Parathyroid adenoma (tissue), 2 donors: ENCODE measurements at regions not wholly inside any gene's neighbourhood (a gene's known extent, or its start where the extent isn't known, plus 50 kb on each side); places are given as distances from the start of the nearest gene placed in this dataset.

Experiments used
- H2AFZ ChIP-seq: fragments of 300-600 bp; sonication (generic); one replicate; pipeline ENCODE4 v1.7.0; 2017; ENCODE audit warnings: antibody characterized with exemption, mild to moderate bottlenecking
- H3K27ac ChIP-seq: fragments of 300-600 bp; sonication (generic); one replicate; pipeline ENCODE4 v1.7.0; 2017
- H3K27me3 ChIP-seq: fragments of 300-600 bp; sonication (generic); one replicate; pipeline ENCODE4 v1.7.0; 2017; ENCODE audit warnings: low read length; ENCODE audit not compliant: control insufficient read depth, insufficient read depth
- H3K36me3 ChIP-seq: fragments of 300-600 bp; sonication (generic); one replicate; pipeline ENCODE4 v1.7.0; 2017; ENCODE audit warnings: low read length; ENCODE audit not compliant: control insufficient read depth, insufficient read depth
- H3K4me1 ChIP-seq: fragments of 300-600 bp; sonication (generic); one replicate; pipeline ENCODE4 v1.7.0; 2017; ENCODE audit warnings: control low read depth
- H3K4me2 ChIP-seq: fragments of 300-600 bp; sonication (generic); one replicate; pipeline ENCODE4 v1.7.0; 2017; ENCODE audit warnings: low read length
- H3K4me3 ChIP-seq: fragments of 300-600 bp; sonication (generic); one replicate; pipeline ENCODE4 v1.7.0; 2017; ENCODE audit warnings: low read depth, low read length
- H3K79me2 ChIP-seq: fragments of 300-600 bp; sonication (generic); one replicate; pipeline ENCODE4 v1.7.0; 2017; ENCODE audit warnings: control low read depth
- H3K9ac ChIP-seq: fragments of 300-600 bp; sonication (generic); one replicate; pipeline ENCODE4 v1.7.0; 2017; ENCODE audit warnings: mild to moderate bottlenecking
- H3K9me3 ChIP-seq: fragments of 300-600 bp; sonication (generic); one replicate; pipeline ENCODE4 v1.7.0; 2017; ENCODE audit warnings: low read length; ENCODE audit not compliant: control insufficient read depth
- TF ChIP-seq, protein P1 (sequence below): fragments of 300-600 bp; sonication (generic); IDR thresholded peaks from one replicate; pipeline ENCODE4 v1.7.0; 2017; ENCODE audit warnings: antibody characterized with exemption, mild to moderate bottlenecking
- donor health status: primary hyperparathyroidism.

GRCh38 chr1:209473025-209473424 is 110.5 kb upstream of the CAMK1G start:
- Histone ChIP-seq H3K4me1 (no peaks in the 10 kb centered on the region), H3K27ac (no peak overlapping the region), H3K36me3 (no peaks in the 10 kb centered on the region), H3K27me3 (no peaks in the 10 kb centered on the region), H2AFZ (no peak overlapping the region), H3K9me3 (no peaks in the 10 kb centered on the region), H3K4me2 (no peak overlapping the region), H3K79me2 (no peaks in the 10 kb centered on the region), H3K9ac (no peak overlapping the region), H3K4me3 (no peak overlapping the region)
- TF ChIP-seq, protein P1, sequence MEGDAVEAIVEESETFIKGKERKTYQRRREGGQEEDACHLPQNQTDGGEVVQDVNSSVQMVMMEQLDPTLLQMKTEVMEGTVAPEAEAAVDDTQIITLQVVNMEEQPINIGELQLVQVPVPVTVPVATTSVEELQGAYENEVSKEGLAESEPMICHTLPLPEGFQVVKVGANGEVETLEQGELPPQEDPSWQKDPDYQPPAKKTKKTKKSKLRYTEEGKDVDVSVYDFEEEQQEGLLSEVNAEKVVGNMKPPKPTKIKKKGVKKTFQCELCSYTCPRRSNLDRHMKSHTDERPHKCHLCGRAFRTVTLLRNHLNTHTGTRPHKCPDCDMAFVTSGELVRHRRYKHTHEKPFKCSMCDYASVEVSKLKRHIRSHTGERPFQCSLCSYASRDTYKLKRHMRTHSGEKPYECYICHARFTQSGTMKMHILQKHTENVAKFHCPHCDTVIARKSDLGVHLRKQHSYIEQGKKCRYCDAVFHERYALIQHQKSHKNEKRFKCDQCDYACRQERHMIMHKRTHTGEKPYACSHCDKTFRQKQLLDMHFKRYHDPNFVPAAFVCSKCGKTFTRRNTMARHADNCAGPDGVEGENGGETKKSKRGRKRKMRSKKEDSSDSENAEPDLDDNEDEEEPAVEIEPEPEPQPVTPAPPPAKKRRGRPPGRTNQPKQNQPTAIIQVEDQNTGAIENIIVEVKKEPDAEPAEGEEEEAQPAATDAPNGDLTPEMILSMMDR: no peak

GRCh38 chr1:209480345-209480744 is 103.2 kb upstream of the CAMK1G start:
- H3K36me3 ChIP-seq: no peaks in the 10 kb centered on the region
- no peaks in the 10 kb centered on the region for H3K27me3 ChIP-seq
- H3K27ac ChIP-seq: no peak overlapping the region
- no peaks in the 10 kb centered on the region for H3K4me1 ChIP-seq
- H2AFZ ChIP-seq: no peak overlapping the region
- H3K79me2 ChIP-seq: no peaks in the 10 kb centered on the region
- no peak overlapping the region for H3K4me3 ChIP-seq
- no peak overlapping the region for H3K9ac ChIP-seq
- no peak overlapping the region for H3K4me2 ChIP-seq
- H3K9me3 ChIP-seq: no peaks in the 10 kb centered on the region
- TF ChIP-seq, protein P1: no peak

GRCh38 chr1:209483691-209484090 is 99.8 kb upstream of the CAMK1G start:
- TF ChIP-seq, protein P1: no peak

DNA sequence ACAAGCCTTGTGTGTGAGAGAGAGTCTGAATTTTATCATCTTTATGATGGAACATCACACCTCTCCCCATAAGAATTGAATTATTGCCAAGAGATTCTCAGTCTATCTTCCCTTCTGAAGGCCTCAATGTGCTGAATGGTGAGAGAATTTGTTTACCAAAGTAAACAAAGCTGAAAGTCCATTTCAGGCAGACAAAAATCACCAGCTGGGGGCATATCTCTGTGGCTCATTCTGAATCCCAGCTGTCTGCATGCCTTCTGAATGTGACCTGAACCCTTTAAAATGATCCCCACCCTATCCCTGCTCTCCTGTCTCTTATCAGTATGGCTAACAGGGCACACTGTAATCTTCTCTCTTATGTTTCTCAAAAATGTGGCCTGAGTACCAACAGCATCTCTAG is 99.1 kb upstream of the CAMK1G start:
- H3K9me3 ChIP-seq: no peaks in the 10 kb centered on the region
- H3K4me3 ChIP-seq: no peak overlapping the region
- TF ChIP-seq, protein P1: no peak
- no peak overlapping the region for H3K27ac ChIP-seq
- H3K4me2 ChIP-seq: no peak overlapping the region
- H3K4me1 ChIP-seq: no peaks in the 10 kb centered on the region
- H3K27me3 ChIP-seq: no peaks in the 10 kb centered on the region
- H2AFZ ChIP-seq: no peak overlapping the region
- H3K79me2 ChIP-seq: no peaks in the 10 kb centered on the region
- H3K36me3 ChIP-seq: no peaks in the 10 kb centered on the region
- no peak overlapping the region for H3K9ac ChIP-seq

More at GRCh38 chr1:209483691-209484090, 99.8 kb upstream of the CAMK1G start:
- H3K9ac ChIP-seq: no peak overlapping the region
- H3K4me3 ChIP-seq: no peak overlapping the region
- no peak overlapping the region for H3K4me2 ChIP-seq
- no peaks in the 10 kb centered on the region for H3K9me3 ChIP-seq
- no peaks in the 10 kb centered on the region for H3K79me2 ChIP-seq
- no peak overlapping the region for H2AFZ ChIP-seq
- H3K27ac ChIP-seq: no peak overlapping the region
- H3K36me3 ChIP-seq: no peaks in the 10 kb centered on the region
- H3K4me1 ChIP-seq: no peaks in the 10 kb centered on the region
- no peaks in the 10 kb centered on the region for H3K27me3 ChIP-seq

DNA sequence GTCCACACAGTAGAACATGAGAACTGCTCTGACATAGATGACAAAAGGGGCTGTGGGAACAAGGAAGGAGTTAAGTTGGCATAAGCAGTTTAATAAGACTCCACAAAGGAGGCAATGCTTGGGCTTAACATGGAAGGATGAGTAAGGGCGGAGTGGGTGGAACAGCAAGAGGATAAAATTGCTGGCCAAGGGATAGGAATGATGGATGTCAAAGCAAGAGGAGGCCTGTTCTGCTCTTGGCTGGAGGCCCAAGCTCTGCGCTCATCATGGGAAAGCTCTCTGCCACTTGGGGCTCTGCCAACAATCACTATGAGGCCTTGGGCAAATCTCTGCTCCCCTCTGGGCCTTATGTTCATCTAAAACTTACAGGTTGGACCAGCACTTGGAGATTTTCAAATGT is 98.3 kb upstream of the CAMK1G start:
- no peak overlapping the region for H3K4me2 ChIP-seq
- H3K79me2 ChIP-seq: no peaks in the 10 kb centered on the region
- H3K4me1 ChIP-seq: no peaks in the 10 kb centered on the region
- H3K9me3 ChIP-seq: no peaks in the 10 kb centered on the region
- no peaks in the 10 kb centered on the region for H3K27me3 ChIP-seq
- no peak overlapping the region for H3K4me3 ChIP-seq
- no peak overlapping the region for H3K27ac ChIP-seq
- no peak overlapping the region for H2AFZ ChIP-seq
- TF ChIP-seq, protein P1: no peak
- H3K9ac ChIP-seq: no peak overlapping the region
- no peaks in the 10 kb centered on the region for H3K36me3 ChIP-seq
